ENCODE measurements at regions not wholly inside any gene's neighbourhood (a gene's known extent, or its start where the extent isn't known, plus 50 kb on each side); places are given as distances from the start of the nearest gene placed in this dataset.
"Not testable (repeated sequence)": the region's sequence is repeated elsewhere in the genome, so short reads cannot be mapped to it uniquely, and the experiment has no call there.

- 96% methylated on average over 37 of the region's 40 CpGs for WGBS
Observed at GRCh38 chr3:75288972-75289574, 375.1 kb upstream of the FRG2C start.

GRCh38 chr3:75294124-75294523 is 370.0 kb upstream of the FRG2C start:
- H3K4me1 ChIP-seq (ENCODE audit: insufficient read depth, low read length): no peaks in the 10 kb centered on the region
- no peak overlapping the region for H3K27ac ChIP-seq (ENCODE audit: low read depth, low read length)
- no peaks in the 10 kb centered on the region for H3K27me3 ChIP-seq (ENCODE audit: insufficient read depth, low read length)
- H3K36me3 ChIP-seq (ENCODE audit: insufficient read depth, low read length): no peaks in the 10 kb centered on the region
- H3K9ac ChIP-seq (ENCODE audit: low read depth, low read length): no peak overlapping the region
- WGBS: 31% methylated on average over 4 of the region's 4 CpGs
- 0 out of 2 replicates have a peak, but pooled peaks cover 10% of the 10 kb centered on the region for H3K9me3 ChIP-seq (ENCODE audit: insufficient read depth, low read depth, low read length)
- no peak overlapping the region for H3K4me3 ChIP-seq (ENCODE audit: low read length)

More at GRCh38 chr3:75288972-75289574, 375.1 kb upstream of the FRG2C start:
- H3K4me3 ChIP-seq (ENCODE audit: low read length); H3K27me3 ChIP-seq (ENCODE audit: insufficient read depth, low read length); H3K9me3 ChIP-seq (ENCODE audit: insufficient read depth, low read depth, low read length); H3K9ac ChIP-seq (ENCODE audit: low read depth, low read length); H3K27ac ChIP-seq (ENCODE audit: low read depth, low read length); H3K36me3 ChIP-seq (ENCODE audit: insufficient read depth, low read length); H3K4me1 ChIP-seq (ENCODE audit: insufficient read depth, low read length): not testable (repeated sequence)

GRCh38 chr3:75295013-75295412 is 369.1 kb upstream of the FRG2C start:
- WGBS: 93% methylated on average over 7 of the region's 7 CpGs

GRCh38 chr3:75296858-75297257 is 367.3 kb upstream of the FRG2C start:
- 0 out of 2 replicates have a peak, but pooled peaks cover 7% of the 10 kb centered on the region for H3K9me3 ChIP-seq (ENCODE audit: insufficient read depth, low read depth, low read length)
- 92% methylated on average over 1 of the region's 3 CpGs for WGBS
- no peaks in the 10 kb centered on the region for H3K4me1 ChIP-seq (ENCODE audit: insufficient read depth, low read length)
- no peak overlapping the region for H3K4me3 ChIP-seq (ENCODE audit: low read length)
- H3K9ac ChIP-seq (ENCODE audit: low read depth, low read length): no peak overlapping the region
- H3K27ac ChIP-seq (ENCODE audit: low read depth, low read length): no peak overlapping the region
- no peaks in the 10 kb centered on the region for H3K36me3 ChIP-seq (ENCODE audit: insufficient read depth, low read length)
- no peaks in the 10 kb centered on the region for H3K27me3 ChIP-seq (ENCODE audit: insufficient read depth, low read length)

More at GRCh38 chr3:75295013-75295412, 369.1 kb upstream of the FRG2C start:
- Histone ChIP-seq H3K4me1 (ENCODE audit: insufficient read depth, low read length) (no peaks in the 10 kb centered on the region), H3K4me3 (ENCODE audit: low read length) (no peak overlapping the region), H3K27ac (ENCODE audit: low read depth, low read length) (no peak overlapping the region), H3K36me3 (ENCODE audit: insufficient read depth, low read length) (no peaks in the 10 kb centered on the region), H3K27me3 (ENCODE audit: insufficient read depth, low read length) (no peaks in the 10 kb centered on the region), H3K9ac (ENCODE audit: low read depth, low read length) (no peak overlapping the region), H3K9me3 (ENCODE audit: insufficient read depth, low read depth, low read length) (0 out of 2 replicates have a peak, but pooled peaks cover 10% of the 10 kb centered on the region)

GRCh38 chr3:75300606-75301005 is 363.5 kb upstream of the FRG2C start:
- Histone ChIP-seq H3K36me3 (ENCODE audit: insufficient read depth, low read length) (no peaks in the 10 kb centered on the region), H3K27me3 (ENCODE audit: insufficient read depth, low read length) (no peaks in the 10 kb centered on the region), H3K27ac (ENCODE audit: low read depth, low read length) (no peak overlapping the region), H3K4me3 (ENCODE audit: low read length) (no peak overlapping the region), H3K9me3 (ENCODE audit: insufficient read depth, low read depth, low read length) (0 out of 2 replicates have a peak, but pooled peaks cover 7% of the 10 kb centered on the region), H3K4me1 (ENCODE audit: insufficient read depth, low read length) (no peaks in the 10 kb centered on the region), H3K9ac (ENCODE audit: low read depth, low read length) (no peak overlapping the region)
- WGBS: 93% methylated on average over 3 of the region's 3 CpGs

GRCh38 chr3:75301050-75301449 is 363.1 kb upstream of the FRG2C start:
- H3K4me3 ChIP-seq (ENCODE audit: low read length); H3K27me3 ChIP-seq (ENCODE audit: insufficient read depth, low read length); H3K27ac ChIP-seq (ENCODE audit: low read depth, low read length); H3K9ac ChIP-seq (ENCODE audit: low read depth, low read length); H3K36me3 ChIP-seq (ENCODE audit: insufficient read depth, low read length); H3K4me1 ChIP-seq (ENCODE audit: insufficient read depth, low read length); H3K9me3 ChIP-seq (ENCODE audit: insufficient read depth, low read depth, low read length): not testable (repeated sequence)
- 75% methylated on average over 1 of the region's 1 CpG for WGBS

GRCh38 chr3:75303741-75304140 is 360.4 kb upstream of the FRG2C start:
- H3K4me1 ChIP-seq (ENCODE audit: insufficient read depth, low read length): no peaks in the 10 kb centered on the region
- WGBS: 100% methylated on average over 3 of the region's 5 CpGs
- 0 out of 2 replicates have a peak, but pooled peaks cover 2% of the 10 kb centered on the region for H3K9me3 ChIP-seq (ENCODE audit: insufficient read depth, low read depth, low read length)
- no peak overlapping the region for H3K9ac ChIP-seq (ENCODE audit: low read depth, low read length)
- H3K27me3 ChIP-seq (ENCODE audit: insufficient read depth, low read length): no peaks in the 10 kb centered on the region
- no peaks in the 10 kb centered on the region for H3K36me3 ChIP-seq (ENCODE audit: insufficient read depth, low read length)
- H3K4me3 ChIP-seq (ENCODE audit: low read length): no peak overlapping the region
- H3K27ac ChIP-seq (ENCODE audit: low read depth, low read length): no peak overlapping the region

GRCh38 chr3:75305901-75306300 is 358.2 kb upstream of the FRG2C start:
- H3K36me3 ChIP-seq (ENCODE audit: insufficient read depth, low read length): no peaks in the 10 kb centered on the region
- H3K9me3 ChIP-seq (ENCODE audit: insufficient read depth, low read depth, low read length): no peaks in the 10 kb centered on the region
- no peak overlapping the region for H3K4me3 ChIP-seq (ENCODE audit: low read length)
- no peaks in the 10 kb centered on the region for H3K4me1 ChIP-seq (ENCODE audit: insufficient read depth, low read length)
- no peak overlapping the region for H3K27ac ChIP-seq (ENCODE audit: low read depth, low read length)
- no peak overlapping the region for H3K9ac ChIP-seq (ENCODE audit: low read depth, low read length)
- H3K27me3 ChIP-seq (ENCODE audit: insufficient read depth, low read length): no peaks in the 10 kb centered on the region
- WGBS: 93% methylated on average over 4 of the region's 4 CpGs

- not testable (repeated sequence) for H3K27me3 ChIP-seq (ENCODE audit: insufficient read depth, low read length); H3K4me3 ChIP-seq (ENCODE audit: low read length); H3K9ac ChIP-seq (ENCODE audit: low read depth, low read length); H3K4me1 ChIP-seq (ENCODE audit: insufficient read depth, low read length); H3K9me3 ChIP-seq (ENCODE audit: insufficient read depth, low read depth, low read length); H3K27ac ChIP-seq (ENCODE audit: low read depth, low read length); H3K36me3 ChIP-seq (ENCODE audit: insufficient read depth, low read length)
- 96% methylated on average over 3 of the region's 3 CpGs for WGBS
Observed at GRCh38 chr3:75311306-75311705, 352.8 kb upstream of the FRG2C start.

GRCh38 chr3:75312469-75312868 is 351.7 kb upstream of the FRG2C start:
- not testable (repeated sequence) for H3K9me3 ChIP-seq (ENCODE audit: insufficient read depth, low read depth, low read length); H3K36me3 ChIP-seq (ENCODE audit: insufficient read depth, low read length); H3K4me3 ChIP-seq (ENCODE audit: low read length); H3K27me3 ChIP-seq (ENCODE audit: insufficient read depth, low read length); H3K27ac ChIP-seq (ENCODE audit: low read depth, low read length); H3K4me1 ChIP-seq (ENCODE audit: insufficient read depth, low read length); H3K9ac ChIP-seq (ENCODE audit: low read depth, low read length)
- WGBS: 89% methylated on average over 3 of the region's 3 CpGs

- not testable (repeated sequence) for H3K9ac ChIP-seq (ENCODE audit: low read depth, low read length); H3K4me1 ChIP-seq (ENCODE audit: insufficient read depth, low read length); H3K36me3 ChIP-seq (ENCODE audit: insufficient read depth, low read length); H3K9me3 ChIP-seq (ENCODE audit: insufficient read depth, low read depth, low read length); H3K4me3 ChIP-seq (ENCODE audit: low read length); H3K27me3 ChIP-seq (ENCODE audit: insufficient read depth, low read length); H3K27ac ChIP-seq (ENCODE audit: low read depth, low read length)
- 100% methylated on average over 1 of the region's 1 CpG for WGBS
Observed at GRCh38 chr3:75319776-75320175, 344.4 kb upstream of the FRG2C start.

GRCh38 chr3:75320369-75320768 is 343.8 kb upstream of the FRG2C start:
- Histone ChIP-seq H3K27ac (ENCODE audit: low read depth, low read length) (no peak overlapping the region), H3K9me3 (ENCODE audit: insufficient read depth, low read depth, low read length) (no peaks in the 10 kb centered on the region), H3K9ac (ENCODE audit: low read depth, low read length) (no peak overlapping the region), H3K36me3 (ENCODE audit: insufficient read depth, low read length) (no peaks in the 10 kb centered on the region), H3K27me3 (ENCODE audit: insufficient read depth, low read length) (no peaks in the 10 kb centered on the region), H3K4me3 (ENCODE audit: low read length) (no peak overlapping the region), H3K4me1 (ENCODE audit: insufficient read depth, low read length) (no peaks in the 10 kb centered on the region)
- WGBS: 96% methylated on average over 4 of the region's 4 CpGs

All from HUES64 (cell line).